ENCODE measurements at regions not wholly inside any gene's neighbourhood (a gene's known extent, or its start where the extent isn't known, plus 50 kb on each side); places are given as distances from the start of the nearest gene placed in this dataset.
A peak's percentile ranks its signal among the peaks of the same experiment; 100 is the strongest.

- no peak for DNase-seq (ENCODE audit: extremely low spot score in 2 of 2)
- Histone ChIP-seq H3K27me3 (no peaks in the 10 kb centered on the region), H3K27ac (no peak overlapping the region), H3K4me1 (peaks cover 11% of the 10 kb centered on the region), H3K9me3 (no peaks in the 10 kb centered on the region), H3K36me3 (no peaks in the 10 kb centered on the region), H3K4me3 (no peak overlapping the region)
- intact Hi-C loops (cut with DNase I): no loop called here
- TF ChIP-seq POLR2AphosphoS5 (IDR thresholded peaks at IDR 0.05; ENCODE audit: insufficient read depth in 1 of 2, low read depth in 1 of 2): no peak
- no peak for TF ChIP-seq POLR2A (IDR thresholded peaks at IDR 0.05)
- TF ChIP-seq CTCF (IDR thresholded peaks at IDR 0.05): no peak
Observed at GRCh38 chr12:105921055-105921454, 217.7 kb downstream of the NUAK1 start.

GRCh38 chr12:105921872-105922669 lies 216.7 kb downstream of the NUAK1 start:
- no peak for DNase-seq (ENCODE audit: extremely low spot score in 2 of 2)
- Histone ChIP-seq H3K9me3 (no peaks in the 10 kb centered on the region), H3K27me3 (no peaks in the 10 kb centered on the region), H3K4me3 (no peak overlapping the region), H3K27ac (no peak overlapping the region), H3K36me3 (no peaks in the 10 kb centered on the region), H3K4me1 (peaks cover 11% of the 10 kb centered on the region)
- intact Hi-C loops (cut with DNase I): no loop called here
- TF ChIP-seq CTCF (IDR thresholded peaks at IDR 0.05) (no peak), POLR2AphosphoS5 (IDR thresholded peaks at IDR 0.05; ENCODE audit: insufficient read depth in 1 of 2, low read depth in 1 of 2) (no peak), POLR2A (IDR thresholded peaks at IDR 0.05) (no peak)

GRCh38 chr12:105922670-105923102 lies 216.1 kb downstream of the NUAK1 start:
- no peak overlapping the region for H3K4me3 ChIP-seq
- no peaks in the 10 kb centered on the region for H3K9me3 ChIP-seq
- intact Hi-C loops (cut with DNase I): no loop called here
- no peak overlapping the region for H3K27ac ChIP-seq
- H3K36me3 ChIP-seq: no peaks in the 10 kb centered on the region
- no peak for TF ChIP-seq POLR2A (IDR thresholded peaks at IDR 0.05)
- TF ChIP-seq POLR2AphosphoS5 (IDR thresholded peaks at IDR 0.05; ENCODE audit: insufficient read depth in 1 of 2, low read depth in 1 of 2): no peak
- no peak for TF ChIP-seq CTCF (IDR thresholded peaks at IDR 0.05)
- H3K27me3 ChIP-seq: no peaks in the 10 kb centered on the region
- DNase-seq (ENCODE audit: extremely low spot score in 2 of 2): no peak
- peaks cover 11% of the 10 kb centered on the region for H3K4me1 ChIP-seq

- Histone ChIP-seq H3K4me3 (no peak overlapping the region), H3K27ac (no peak overlapping the region), H3K36me3 (no peaks in the 10 kb centered on the region), H3K27me3 (no peaks in the 10 kb centered on the region), H3K4me1 (peaks cover 18% of the 10 kb centered on the region), H3K9me3 (no peaks in the 10 kb centered on the region)
- TF ChIP-seq POLR2AphosphoS5 (IDR thresholded peaks at IDR 0.05; ENCODE audit: insufficient read depth in 1 of 2, low read depth in 1 of 2): no peak
- TF ChIP-seq CTCF (IDR thresholded peaks at IDR 0.05): no peak
- no peak for TF ChIP-seq POLR2A (IDR thresholded peaks at IDR 0.05)
- no peak for DNase-seq (ENCODE audit: extremely low spot score in 2 of 2)
- intact Hi-C loops (cut with DNase I): no loop called here
Observed at GRCh38 chr12:105924526-105925208, 214.1 kb downstream of the NUAK1 start.

GRCh38 chr12:105927564-105927963 lies 211.2 kb downstream of the NUAK1 start:
- Histone ChIP-seq H3K4me3 (no peak overlapping the region), H3K4me1 (peaks cover 13% of the 10 kb centered on the region), H3K27ac (peak overlapping the region; percentile 55), H3K27me3 (no peaks in the 10 kb centered on the region), H3K9me3 (no peaks in the 10 kb centered on the region), H3K36me3 (no peaks in the 10 kb centered on the region)
- intact Hi-C loops (cut with DNase I): no loop called here
- DNase-seq (ENCODE audit: extremely low spot score in 2 of 2): no peak
- TF ChIP-seq POLR2AphosphoS5 (IDR thresholded peaks at IDR 0.05; ENCODE audit: insufficient read depth in 1 of 2, low read depth in 1 of 2) (no peak), POLR2A (IDR thresholded peaks at IDR 0.05) (no peak), CTCF (IDR thresholded peaks at IDR 0.05) (no peak)
